NOMO-1 (cell line): ENCODE measurements at regions not wholly inside any gene's neighbourhood (a gene's known extent, or its start where the extent isn't known, plus 50 kb on each side); places are given as distances from the start of the nearest gene placed in this dataset.
"Not testable (repeated sequence)": the region's sequence is repeated elsewhere in the genome, so short reads cannot be mapped to it uniquely, and the experiment has no call there.

Experiments used
- DNase-seq, 2 experiments: peaks; one replicate each; lab custom pipeline; 2025; ENCODE audit not compliant: unreplicated experiment in 2 of 2; lab: John Stamatoyannopoulos, UW

DNA sequence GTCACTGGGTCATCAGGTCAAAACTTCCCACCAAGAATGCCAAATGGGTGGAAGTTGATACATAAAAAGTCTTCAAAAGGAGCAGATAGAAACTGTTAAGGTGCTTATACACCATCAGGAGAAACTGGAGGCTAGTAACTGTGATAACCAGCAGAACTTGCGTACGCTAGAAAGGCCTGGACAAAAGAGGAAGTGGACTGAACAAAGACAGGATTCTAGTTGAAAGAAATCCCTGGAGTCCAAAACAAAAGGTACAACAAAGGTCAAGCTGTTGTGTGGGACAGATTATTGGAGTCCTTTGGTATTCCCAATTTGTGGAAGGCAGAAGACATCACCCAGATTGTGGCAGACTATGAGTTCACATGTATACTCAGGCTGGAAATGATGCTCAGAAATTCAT, 215.8 kb upstream of the PBX1 start:
- no peak for DNase-seq

DNA sequence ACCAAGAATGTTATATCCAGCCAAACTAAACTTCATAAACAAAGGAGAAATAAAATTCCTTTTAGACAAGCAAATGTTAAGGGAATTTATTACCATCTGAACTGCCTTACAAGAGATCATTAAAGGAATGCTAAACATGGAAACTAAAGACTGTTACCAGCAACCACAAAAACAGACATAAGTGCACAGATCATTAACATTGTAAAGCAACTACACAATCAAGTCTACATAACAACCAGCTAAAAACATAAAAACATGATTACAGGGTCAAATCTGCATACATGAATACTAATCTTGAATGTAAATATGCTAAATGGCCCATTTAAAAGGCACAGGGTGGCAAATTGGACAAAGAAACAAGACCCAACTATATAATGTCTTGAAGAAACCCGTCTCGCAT, 211.0 kb upstream of the PBX1 start:
- no peak for DNase-seq

GRCh38 chr1:164356511-164356910, 202.5 kb upstream of the PBX1 start:
- DNase-seq: no peak

DNA sequence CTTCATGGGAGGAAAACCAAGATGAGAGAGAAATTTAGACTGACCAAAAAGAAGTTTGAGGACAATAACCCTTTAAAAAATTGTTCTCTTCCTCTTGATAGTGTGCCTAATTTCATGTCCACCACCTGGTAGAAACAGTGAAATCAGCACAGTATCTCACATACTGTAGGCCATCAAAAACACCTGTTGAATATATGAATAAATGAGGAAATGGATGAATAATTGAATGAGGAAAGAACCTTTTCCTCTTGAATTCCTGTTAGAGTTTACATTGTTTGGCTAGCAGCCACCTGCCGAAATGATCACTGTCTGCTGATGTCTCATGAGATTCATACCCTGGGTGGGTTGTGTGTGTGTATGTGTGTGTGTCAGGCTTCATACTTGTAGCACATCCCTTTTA, 198.7 kb upstream of the PBX1 start:
- DNase-seq: no peak

GRCh38 chr1:164361927-164362326, 197.1 kb upstream of the PBX1 start:
- no peak for DNase-seq

DNA sequence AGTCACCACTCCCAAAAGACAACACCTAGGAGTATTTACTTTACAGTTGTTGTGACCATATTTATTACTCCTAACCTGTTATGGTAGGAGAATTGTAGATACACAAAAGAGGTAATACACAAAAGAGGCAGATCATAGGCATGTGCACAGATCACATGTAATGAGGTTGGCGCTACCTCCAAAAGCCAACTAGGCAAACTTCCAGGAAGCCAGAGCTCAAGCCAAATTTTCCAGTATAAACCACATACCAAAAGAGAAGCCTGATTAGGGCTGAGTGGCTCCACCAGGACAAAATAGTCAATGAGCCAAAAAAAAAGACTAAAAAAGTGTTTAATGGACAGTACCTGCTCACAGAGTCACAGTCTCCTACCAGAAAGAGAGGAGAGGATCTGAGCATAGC, 195.0 kb upstream of the PBX1 start:
- DNase-seq: no peak

- DNase-seq: no peak
These were observed 193.0 kb upstream of the PBX1 start for GRCh38 chr1:164366014-164366413.

DNA sequence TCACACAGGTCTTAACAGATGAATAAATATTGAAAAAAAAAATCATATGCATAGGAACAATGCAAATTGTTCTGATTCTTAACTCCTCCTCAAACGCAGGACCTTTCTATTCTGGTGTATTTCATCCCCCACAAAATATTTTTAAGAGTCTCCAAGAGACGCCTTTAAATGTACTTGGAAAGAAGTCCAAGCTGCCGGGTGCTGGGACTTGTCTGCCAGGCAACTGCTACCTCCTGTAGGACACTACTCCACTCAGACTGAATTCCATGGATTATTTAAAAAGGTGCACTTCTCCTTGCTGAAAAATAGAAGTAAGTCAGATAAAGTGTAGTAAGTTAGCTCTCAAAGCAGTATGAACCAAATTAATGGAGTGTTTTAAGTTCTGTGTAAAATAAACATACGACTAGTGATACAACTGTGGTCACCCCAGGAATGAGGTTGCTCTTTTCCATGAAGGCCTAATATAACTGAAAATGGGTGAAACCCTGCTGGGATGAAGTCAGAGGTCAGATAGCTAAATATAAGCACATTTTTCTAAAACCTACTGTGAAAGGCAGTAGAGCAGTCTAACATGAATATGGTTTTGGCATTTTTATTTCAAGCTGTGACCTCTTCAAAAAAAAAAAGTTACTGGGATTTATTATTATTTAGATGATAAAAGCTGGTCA, 189.2 kb upstream of the PBX1 start:
- no peak for DNase-seq

DNA sequence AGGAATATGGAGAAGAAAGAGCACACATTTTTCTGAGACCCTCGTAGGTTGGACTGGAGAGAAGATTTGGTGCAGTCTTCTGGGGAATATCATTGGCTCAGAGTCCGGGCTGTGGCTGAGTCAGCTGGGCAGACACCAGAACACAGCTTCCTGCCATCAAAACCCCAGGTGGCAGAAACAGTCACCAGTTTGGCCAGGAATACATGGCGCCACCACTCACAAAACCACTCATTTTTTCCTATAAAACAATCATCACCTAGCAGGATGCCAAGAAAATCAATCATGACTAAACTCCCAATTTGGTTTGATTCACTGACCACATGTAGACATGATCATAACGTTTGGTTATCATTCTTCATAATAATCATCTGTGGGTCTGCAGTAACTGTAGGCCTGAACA, 178.1 kb upstream of the PBX1 start:
- no peak for DNase-seq

DNA sequence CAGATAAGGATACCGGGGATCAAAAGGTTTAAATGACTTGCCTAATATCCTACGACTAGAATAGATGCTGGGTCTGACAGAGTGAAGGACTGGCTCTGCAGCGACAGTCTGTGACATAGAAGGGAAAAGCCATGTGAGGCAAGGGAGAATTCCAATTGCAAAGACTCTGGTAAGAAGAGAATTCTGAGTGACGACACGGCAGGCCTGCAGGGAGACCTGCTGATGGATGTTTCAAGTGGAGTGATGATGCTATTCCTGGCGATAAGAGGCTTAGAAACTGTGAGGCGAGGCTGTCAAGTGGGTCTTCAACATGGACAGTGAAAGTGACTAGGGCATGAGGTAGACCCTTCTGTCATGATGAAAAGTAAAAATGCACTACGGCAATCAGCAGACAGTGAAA, 176.6 kb upstream of the PBX1 start:
- DNase-seq: no peak

- DNase-seq: no peak
These were observed 174.7 kb upstream of the PBX1 start for GRCh38 chr1:164384262-164384661.

DNA sequence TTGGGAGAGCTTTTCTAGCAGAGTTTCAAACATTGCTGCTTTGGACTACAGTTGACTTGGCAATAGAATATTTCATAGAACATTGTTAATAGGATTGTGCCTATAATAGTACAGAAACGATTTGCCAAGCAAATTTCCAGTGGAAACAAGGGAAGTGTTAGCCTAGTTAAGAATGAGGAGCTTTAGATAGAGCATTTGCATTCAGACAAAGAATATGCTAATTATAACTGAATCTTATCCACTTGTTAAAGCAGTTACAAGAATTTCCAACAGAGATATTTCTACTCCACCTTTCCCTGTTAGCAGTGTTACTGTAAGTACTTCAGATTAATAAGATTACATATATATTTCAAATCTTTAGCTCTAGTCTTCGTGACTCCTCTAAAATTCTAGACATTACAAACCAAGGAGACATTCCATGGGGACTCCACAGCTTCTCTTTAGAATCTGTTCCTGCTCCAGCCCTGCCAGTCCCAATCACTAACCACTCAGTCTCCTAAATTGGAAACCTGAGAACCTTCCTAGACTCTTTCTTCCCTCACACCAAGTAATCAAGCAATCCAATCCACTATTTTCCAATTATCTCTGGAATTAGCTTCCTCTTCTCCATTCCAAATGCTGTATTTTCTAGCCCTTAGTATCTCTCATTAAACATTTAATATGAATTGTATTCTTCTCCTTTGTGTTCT, 141.8 kb upstream of the PBX1 start:
- DNase-seq: no peak

GRCh38 chr1:164423136-164423535, 135.8 kb upstream of the PBX1 start:
- no peak for DNase-seq

DNA sequence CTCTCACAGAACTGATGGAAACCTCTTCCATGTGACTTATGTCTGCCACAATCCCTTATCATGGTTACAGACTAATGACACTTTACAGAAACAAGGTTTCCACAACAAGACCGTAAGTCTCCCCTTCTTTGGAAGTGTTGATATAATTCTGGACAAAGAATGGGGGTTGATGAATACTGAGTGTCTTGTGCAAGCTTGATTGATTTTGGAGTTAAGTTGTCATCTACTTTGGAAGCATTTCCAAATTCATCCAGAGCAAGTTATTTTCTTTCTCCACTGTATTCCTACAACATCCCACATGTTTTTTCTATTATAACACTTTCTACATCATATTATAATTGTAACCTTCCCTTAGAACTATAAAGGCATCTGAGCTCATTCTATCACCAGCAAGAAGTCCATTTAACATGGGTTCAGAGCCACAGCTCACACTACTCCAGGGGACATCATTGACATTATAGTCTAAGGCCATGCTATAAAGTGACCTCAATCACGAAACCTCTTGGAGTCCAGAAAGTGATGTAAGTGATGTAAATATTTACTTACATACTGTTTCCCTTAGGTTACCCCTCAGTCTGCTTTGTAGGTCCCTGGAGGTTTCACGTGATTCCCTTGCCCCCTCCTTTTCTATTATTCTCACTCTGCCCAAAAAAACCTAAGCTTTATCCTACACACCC, 125.7 kb upstream of the PBX1 start:
- DNase-seq: no peak

- no peak for DNase-seq
These were observed 125.2 kb upstream of the PBX1 start for GRCh38 chr1:164433818-164434170.

DNA sequence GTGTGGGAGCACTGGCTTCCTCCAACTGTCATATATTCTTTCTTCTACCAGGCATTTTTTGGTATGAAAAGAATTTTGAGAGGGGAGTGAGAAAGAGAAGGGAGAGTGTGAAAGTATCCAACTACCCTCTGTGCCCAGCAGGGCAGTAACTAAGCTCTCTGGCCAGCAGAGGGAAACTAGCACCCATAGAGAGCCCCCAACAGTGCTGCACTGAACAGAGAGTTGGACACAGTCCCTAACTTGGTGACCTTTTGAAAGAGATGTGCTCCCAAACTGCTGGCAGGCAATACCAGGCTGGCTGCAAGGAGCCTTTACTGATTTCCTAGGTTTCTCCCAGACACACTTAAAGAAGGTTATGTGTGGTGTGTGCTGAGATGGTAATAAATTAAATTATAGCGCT, 118.8 kb upstream of the PBX1 start:
- no peak for DNase-seq

DNA sequence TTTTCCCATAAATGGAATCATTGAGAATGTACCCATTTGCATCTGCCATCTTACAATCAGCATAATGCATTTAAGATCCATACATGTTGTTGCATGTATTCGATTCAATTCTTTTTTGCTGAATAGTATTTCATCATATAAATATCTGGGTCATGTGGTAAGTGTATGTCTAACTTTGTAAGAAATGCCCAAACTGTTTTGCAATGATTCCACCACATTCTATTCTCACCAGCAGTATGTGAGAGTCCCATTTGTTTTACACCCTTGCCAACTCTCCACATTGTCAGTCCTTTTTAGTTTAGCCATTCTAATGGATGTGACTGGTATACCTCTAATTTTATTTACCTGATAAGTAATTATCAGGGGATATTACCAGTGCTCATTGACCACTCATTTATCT, 115.8 kb upstream of the PBX1 start:
- no peak for DNase-seq

DNA sequence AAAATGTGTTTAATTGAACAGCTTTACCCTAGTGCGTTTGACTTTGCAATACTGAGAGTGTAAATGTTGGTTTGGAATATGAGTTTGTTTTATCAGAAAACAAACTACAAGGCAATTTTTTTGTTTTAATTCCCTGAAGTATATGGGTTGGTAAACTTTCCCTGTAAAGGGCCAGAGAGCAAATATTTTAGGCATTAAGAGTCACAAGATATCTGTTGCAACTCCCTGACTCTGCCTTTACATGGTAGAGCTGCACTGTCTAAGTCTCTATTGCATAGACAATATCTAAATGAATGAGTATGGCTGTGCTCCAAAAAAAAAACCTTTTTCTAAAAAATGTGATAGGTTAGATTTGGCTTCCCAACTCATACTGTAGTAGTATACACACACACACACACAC, 115.1 kb upstream of the PBX1 start:
- no peak for DNase-seq

DNA sequence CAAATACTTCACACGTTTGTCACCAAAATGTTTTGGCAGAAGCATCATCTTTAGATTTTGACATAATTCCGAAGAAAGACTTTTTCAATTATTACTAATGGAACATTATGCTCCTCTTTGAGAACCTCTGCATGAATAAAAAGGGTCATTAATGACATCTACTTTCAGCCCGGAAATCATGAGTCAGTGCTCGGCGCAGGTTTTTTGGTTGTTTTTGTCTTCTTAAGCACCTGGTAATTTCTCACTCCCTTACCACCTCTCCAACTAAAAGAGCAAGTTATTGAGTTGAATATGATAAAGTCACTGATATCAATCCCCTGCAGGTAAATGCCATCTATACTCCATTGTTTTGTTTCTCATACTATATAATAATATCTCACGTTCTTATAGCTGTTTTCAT, 113.0 kb upstream of the PBX1 start:
- no peak for DNase-seq

GRCh38 chr1:164452549-164452948, 106.4 kb upstream of the PBX1 start:
- DNase-seq: no peak

DNA sequence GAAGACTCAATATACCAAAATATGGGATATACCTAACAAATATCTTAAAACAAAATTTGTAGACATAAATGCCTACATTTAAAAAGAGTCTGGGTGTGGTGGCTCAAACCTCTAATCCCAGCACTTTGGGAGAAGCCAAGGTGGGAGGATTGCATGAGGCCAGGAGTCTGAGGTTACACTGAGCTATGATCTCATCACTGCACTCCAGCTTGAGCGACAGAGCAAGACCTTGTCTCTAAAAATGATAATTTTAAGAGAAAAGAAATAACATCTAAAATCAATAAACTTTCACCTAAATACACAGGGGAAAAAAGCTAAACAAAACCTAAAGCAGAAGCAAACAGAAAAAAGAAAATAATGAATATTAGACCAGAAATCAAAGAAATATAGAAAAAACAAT, 102.7 kb upstream of the PBX1 start:
- no peak for DNase-seq

GRCh38 chr1:164459176-164459575, 99.8 kb upstream of the PBX1 start:
- not testable (repeated sequence) for DNase-seq
